ENCODE measurements at regions not wholly inside any gene's neighbourhood (a gene's known extent, or its start where the extent isn't known, plus 50 kb on each side); places are given as distances from the start of the nearest gene placed in this dataset.

DNA sequence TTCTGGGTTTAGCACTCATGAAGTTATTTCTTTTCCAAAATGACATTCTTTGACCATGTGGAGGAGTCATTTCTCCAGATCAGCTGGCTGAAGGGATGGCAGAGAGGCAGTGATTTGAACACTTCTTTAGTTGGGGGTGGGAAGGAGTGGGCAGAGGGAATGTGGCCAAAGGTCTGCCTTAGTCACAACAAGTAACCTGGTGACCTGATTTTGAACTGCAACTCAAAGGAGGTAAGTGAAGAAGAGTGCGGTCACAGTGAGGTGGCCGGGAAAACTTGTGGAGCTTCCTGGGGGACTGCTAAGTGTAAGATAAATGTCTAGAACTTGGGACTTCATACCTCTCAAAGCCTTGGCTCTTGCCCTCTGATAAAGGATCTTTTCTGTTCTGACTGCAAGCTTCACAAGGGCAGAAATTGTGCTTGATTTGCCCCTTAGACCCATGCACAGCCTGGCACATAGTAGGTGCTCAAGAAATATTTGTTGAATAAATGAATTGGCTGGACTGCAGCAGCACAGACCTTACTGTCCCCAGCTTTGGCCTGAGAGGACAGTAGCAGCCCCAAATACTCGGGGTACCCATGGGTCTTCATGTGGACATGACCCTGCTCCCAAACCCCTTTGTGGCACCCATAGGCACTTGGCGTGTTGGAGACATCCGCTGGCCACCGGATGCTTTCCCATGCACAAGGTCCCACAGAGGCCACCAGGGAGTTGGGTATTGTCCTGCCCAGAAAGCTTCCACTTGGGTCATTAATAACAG is 99.0 kb upstream of the ALX4 start:
- FAIRE-seq, result no peak
- dilution Hi-C loops (cut with MboI; ENCODE audit: extremely low pct_ligation_motif_present, low sequenced_read_pairs), result no loop called here

DNA sequence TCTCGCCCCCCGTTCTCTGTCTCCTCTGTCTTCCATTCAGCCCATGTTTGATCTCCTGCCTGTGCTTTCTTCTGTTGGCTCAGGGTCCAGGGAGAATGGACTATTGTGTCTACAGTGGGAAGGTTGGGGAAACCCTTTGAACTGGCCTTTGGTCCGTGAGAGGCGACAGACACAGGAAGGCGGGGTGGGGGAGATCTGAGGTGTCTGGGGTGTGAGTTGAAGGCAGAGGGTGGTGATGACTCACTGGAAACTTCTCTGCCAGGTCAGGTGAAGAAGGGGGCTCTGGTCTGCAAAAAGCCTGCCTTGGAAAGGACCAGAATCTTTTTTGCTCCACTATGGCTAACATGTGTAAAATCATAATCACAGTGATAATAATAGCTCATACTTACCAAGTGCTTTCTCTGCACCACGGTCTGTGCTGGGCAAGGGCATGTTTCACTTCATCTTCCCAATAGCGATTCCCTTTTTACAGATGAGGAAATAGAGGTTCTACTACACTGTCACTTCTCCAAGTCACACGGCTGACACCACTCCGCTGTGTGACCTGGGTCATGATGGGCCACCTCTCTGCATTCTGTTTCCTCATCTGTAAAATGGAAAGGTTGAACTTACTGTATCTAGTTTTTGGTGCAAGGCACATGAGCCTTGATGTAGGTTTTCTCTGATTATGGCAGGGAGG is 99.8 kb upstream of the ALX4 start:
- Histone ChIP-seq H4K20me1 (ENCODE audit: control insufficient read depth, extremely low read depth, insufficient read depth, low read length) (no peaks in the 10 kb centered on the region), H3K9me1 (ENCODE audit: control insufficient read depth, extremely low read depth, insufficient read depth, low read length) (no peaks in the 10 kb centered on the region), H3K36me3 (ENCODE audit: control insufficient read depth in 2 of 2, extremely low read depth in 1 of 2, insufficient read depth in 2 of 2, low read length in 2 of 2) (no peaks in the 10 kb centered on the region), H3K9me3 (ENCODE audit: control insufficient read depth, low read depth, low read length) (peaks cover 1% of the 10 kb centered on the region), H3K79me2 (ENCODE audit: control insufficient read depth, insufficient read depth, low read length) (no peaks in the 10 kb centered on the region), H3K4me3 (ENCODE audit: control insufficient read depth in 2 of 3, extremely low read depth in 1 of 3, insufficient read depth in 2 of 3, low read depth in 1 of 3, low read length in 3 of 3) (no peak overlapping the region), H3K4me1 (ENCODE audit: control insufficient read depth, extremely low read depth, insufficient read depth, low read length) (no peaks in the 10 kb centered on the region), H3K9ac (ENCODE audit: control insufficient read depth, extremely low read depth, insufficient read depth, low read length) (no peak overlapping the region), H3K27me3 (ENCODE audit: control insufficient read depth, extremely low read depth, insufficient read depth, low read length) (peaks cover 15% of the 10 kb centered on the region), H3K4me2 (ENCODE audit: control insufficient read depth, extremely low read depth, insufficient read depth, low read depth, low read length) (no peak overlapping the region), H2AFZ (ENCODE audit: control insufficient read depth, low read length) (no peak overlapping the region), H3K27ac (ENCODE audit: control insufficient read depth, insufficient read depth, low read length) (no peak overlapping the region)
- DNase-seq (ENCODE audit: low read depth, low spot score) (no peak), FAIRE-seq (no peak)
- dilution Hi-C loops (cut with MboI; ENCODE audit: extremely low pct_ligation_motif_present, low sequenced_read_pairs), result no loop called here
- TF ChIP-seq EZH2 (IDR thresholded peaks at IDR 0.05; ENCODE audit: low read length), result no peak
- TF ChIP-seq, protein P1, sequence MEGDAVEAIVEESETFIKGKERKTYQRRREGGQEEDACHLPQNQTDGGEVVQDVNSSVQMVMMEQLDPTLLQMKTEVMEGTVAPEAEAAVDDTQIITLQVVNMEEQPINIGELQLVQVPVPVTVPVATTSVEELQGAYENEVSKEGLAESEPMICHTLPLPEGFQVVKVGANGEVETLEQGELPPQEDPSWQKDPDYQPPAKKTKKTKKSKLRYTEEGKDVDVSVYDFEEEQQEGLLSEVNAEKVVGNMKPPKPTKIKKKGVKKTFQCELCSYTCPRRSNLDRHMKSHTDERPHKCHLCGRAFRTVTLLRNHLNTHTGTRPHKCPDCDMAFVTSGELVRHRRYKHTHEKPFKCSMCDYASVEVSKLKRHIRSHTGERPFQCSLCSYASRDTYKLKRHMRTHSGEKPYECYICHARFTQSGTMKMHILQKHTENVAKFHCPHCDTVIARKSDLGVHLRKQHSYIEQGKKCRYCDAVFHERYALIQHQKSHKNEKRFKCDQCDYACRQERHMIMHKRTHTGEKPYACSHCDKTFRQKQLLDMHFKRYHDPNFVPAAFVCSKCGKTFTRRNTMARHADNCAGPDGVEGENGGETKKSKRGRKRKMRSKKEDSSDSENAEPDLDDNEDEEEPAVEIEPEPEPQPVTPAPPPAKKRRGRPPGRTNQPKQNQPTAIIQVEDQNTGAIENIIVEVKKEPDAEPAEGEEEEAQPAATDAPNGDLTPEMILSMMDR (optimal IDR thresholded peaks at IDR 0.05 in 1 of 3, IDR thresholded peaks at IDR 0.05 in 1 of 3, conservative IDR thresholded peaks at IDR 0.05 in 1 of 3; ENCODE audit: extremely low read depth in 1 of 3, insufficient read depth in 2 of 3, low read length in 3 of 3), result no peak

More for the DNA sequence above, 99.0 kb upstream of the ALX4 start:
- H2AFZ ChIP-seq (ENCODE audit: control insufficient read depth, low read length), result no peak overlapping the region
- peaks cover 11% of the 10 kb centered on the region for H3K27me3 ChIP-seq (ENCODE audit: control insufficient read depth, extremely low read depth, insufficient read depth, low read length)
- H3K9me1 ChIP-seq (ENCODE audit: control insufficient read depth, extremely low read depth, insufficient read depth, low read length), result no peaks in the 10 kb centered on the region
- H3K4me3 ChIP-seq (ENCODE audit: control insufficient read depth in 2 of 3, extremely low read depth in 1 of 3, insufficient read depth in 2 of 3, low read depth in 1 of 3, low read length in 3 of 3), result no peak overlapping the region
- H3K4me1 ChIP-seq (ENCODE audit: control insufficient read depth, extremely low read depth, insufficient read depth, low read length), result no peaks in the 10 kb centered on the region
- no peak overlapping the region for H3K27ac ChIP-seq (ENCODE audit: control insufficient read depth, insufficient read depth, low read length)
- H3K9ac ChIP-seq (ENCODE audit: control insufficient read depth, extremely low read depth, insufficient read depth, low read length), result no peak overlapping the region
- H3K36me3 ChIP-seq (ENCODE audit: control insufficient read depth in 2 of 2, extremely low read depth in 1 of 2, insufficient read depth in 2 of 2, low read length in 2 of 2), result no peaks in the 10 kb centered on the region
- no peak for TF ChIP-seq EZH2 (IDR thresholded peaks at IDR 0.05; ENCODE audit: low read length)
- TF ChIP-seq, protein P1 (optimal IDR thresholded peaks at IDR 0.05 in 1 of 3, IDR thresholded peaks at IDR 0.05 in 1 of 3, conservative IDR thresholded peaks at IDR 0.05 in 1 of 3; ENCODE audit: extremely low read depth in 1 of 3, insufficient read depth in 2 of 3, low read length in 3 of 3), result no peak
- H4K20me1 ChIP-seq (ENCODE audit: control insufficient read depth, extremely low read depth, insufficient read depth, low read length), result no peaks in the 10 kb centered on the region
- H3K79me2 ChIP-seq (ENCODE audit: control insufficient read depth, insufficient read depth, low read length), result no peaks in the 10 kb centered on the region
- no peak for DNase-seq (ENCODE audit: low read depth, low spot score)
- peaks cover 1% of the 10 kb centered on the region for H3K9me3 ChIP-seq (ENCODE audit: control insufficient read depth, low read depth, low read length)
- H3K4me2 ChIP-seq (ENCODE audit: control insufficient read depth, extremely low read depth, insufficient read depth, low read depth, low read length), result no peak overlapping the region
